Hematopoietic multipotent progenitor cell treated with erythropoietin and hydrocortisone succinate and interleukin-3 and kit ligand, for 17 days (in vitro differentiated cells): ENCODE measurements at regions not wholly inside any gene's neighbourhood (a gene's known extent, or its start where the extent isn't known, plus 50 kb on each side); places are given as distances from the start of the nearest gene placed in this dataset.
"Not testable (repeated sequence)": the region's sequence is repeated elsewhere in the genome, so short reads cannot be mapped to it uniquely, and the experiment has no call there.

Experiments
- DNase-seq: peaks from one replicate; pipeline ENCODE4 v3.0.0-alpha.2; 2015; ENCODE audit warnings: low spot score

GRCh38 chr1:209190591-209191261 lies 392.8 kb upstream of the CAMK1G start:
- DNase-seq, result no peak

- no peak for DNase-seq
These were observed 392.3 kb upstream of the CAMK1G start for GRCh38 chr1:209191262-209191634.

DNA sequence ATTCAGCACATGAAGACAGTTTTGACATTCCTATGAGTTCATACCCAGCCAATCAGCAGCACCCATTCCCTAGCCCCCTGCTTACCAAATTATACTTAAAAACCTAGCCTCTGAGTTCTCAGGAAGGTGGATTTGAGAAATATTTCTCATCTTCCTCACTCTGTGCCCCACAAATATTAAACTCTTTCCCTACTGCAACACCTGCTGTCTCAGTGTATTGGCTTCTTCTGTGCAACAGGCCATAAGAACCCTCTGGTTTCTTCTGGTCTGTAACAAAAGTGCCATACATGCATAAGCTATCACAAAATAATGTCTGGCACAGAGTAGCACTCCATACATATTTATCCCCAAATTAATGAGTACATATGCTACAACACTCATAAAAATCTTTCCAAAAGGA lies 387.4 kb upstream of the CAMK1G start:
- no peak for DNase-seq

GRCh38 chr1:209198961-209199750 lies 384.4 kb upstream of the CAMK1G start:
- DNase-seq, result no peak

DNA sequence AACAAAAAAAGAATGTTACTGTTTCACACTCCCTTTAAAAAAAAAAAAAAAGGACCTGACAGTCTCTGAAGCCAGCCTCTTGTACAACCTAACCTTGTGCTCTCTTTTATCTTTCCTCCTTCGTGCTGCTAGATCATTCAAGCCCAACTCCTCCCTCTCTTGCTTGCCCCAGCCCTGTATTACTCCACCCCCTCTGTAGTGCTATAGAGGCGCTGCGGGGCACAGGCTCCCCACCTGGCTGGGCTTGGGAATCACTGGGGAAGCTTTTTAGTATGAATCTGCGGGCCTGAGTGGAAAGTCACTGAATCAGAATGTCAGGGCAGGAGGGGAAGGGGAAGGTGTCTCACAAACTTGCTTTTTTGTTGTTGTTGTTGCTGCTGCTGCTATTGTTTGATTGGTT lies 383.7 kb upstream of the CAMK1G start:
- no peak for DNase-seq

DNA sequence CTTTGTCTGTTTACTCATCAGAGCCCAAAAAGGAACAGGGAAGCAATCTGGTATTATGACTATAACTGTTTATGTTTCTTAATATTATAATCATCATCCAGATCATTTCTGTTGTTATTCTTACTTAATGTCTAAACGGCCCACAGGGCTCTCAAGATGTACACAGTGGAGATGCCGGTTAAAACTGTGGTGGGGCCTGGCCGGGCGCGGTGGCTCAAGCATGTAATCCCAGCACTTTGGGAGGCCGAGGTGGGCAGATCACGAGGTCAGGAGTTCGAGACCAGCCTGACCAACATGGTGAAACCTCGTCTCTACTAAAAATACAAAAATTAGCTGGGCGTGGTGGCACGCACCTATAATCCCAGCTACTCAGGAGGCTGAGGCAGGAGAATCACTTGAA lies 381.2 kb upstream of the CAMK1G start:
- not testable (repeated sequence) for DNase-seq

GRCh38 chr1:209202830-209203532 lies 380.5 kb upstream of the CAMK1G start:
- peak; percentile 30 for DNase-seq

DNA sequence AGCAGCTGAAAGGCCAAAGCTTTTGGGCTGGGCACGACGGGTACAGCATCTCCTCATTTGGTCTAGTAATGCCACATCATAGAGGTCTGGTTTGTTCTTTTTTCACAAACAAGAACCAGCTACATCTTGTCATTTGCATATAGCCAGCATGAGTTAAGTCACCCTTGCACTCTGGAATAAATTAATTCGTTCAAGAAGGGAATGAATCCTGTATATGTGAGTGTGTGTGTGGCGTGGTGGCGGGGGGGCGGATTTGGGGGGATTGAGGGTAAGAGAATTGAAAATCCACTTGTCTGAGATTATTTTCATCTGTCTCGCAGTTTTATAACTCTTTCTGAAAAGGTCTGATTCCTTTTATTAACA lies 380.0 kb upstream of the CAMK1G start:
- no peak for DNase-seq

GRCh38 chr1:209205039-209205438 lies 378.5 kb upstream of the CAMK1G start:
- DNase-seq, result no peak

DNA sequence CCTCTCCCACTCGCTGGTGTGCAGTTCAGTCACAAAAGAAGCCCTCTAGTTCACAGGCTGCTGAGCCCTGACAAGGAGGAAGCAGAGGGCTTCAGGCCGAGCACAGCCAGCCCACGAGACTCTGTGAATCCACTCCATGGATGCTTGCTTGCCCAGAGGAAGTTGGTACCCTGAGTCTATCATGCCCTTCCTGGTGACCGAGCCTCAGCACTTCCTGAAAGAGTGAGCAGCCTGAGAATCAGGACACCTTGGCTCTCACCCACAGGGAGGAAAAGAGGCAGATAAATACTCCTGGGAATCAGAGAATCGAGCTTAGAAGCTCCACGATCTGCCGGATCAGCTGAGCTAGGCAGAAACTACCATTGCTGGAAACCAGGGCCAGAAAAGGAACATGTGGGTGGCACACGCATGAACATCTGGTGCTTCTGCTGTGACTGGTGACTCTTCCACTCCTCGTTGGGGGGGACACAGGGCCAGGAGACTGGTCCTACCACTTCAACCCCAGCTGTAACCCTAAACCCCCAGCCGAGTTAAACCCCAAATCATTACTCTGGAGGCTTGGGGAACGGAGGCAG lies 376.3 kb upstream of the CAMK1G start:
- no peak for DNase-seq

DNA sequence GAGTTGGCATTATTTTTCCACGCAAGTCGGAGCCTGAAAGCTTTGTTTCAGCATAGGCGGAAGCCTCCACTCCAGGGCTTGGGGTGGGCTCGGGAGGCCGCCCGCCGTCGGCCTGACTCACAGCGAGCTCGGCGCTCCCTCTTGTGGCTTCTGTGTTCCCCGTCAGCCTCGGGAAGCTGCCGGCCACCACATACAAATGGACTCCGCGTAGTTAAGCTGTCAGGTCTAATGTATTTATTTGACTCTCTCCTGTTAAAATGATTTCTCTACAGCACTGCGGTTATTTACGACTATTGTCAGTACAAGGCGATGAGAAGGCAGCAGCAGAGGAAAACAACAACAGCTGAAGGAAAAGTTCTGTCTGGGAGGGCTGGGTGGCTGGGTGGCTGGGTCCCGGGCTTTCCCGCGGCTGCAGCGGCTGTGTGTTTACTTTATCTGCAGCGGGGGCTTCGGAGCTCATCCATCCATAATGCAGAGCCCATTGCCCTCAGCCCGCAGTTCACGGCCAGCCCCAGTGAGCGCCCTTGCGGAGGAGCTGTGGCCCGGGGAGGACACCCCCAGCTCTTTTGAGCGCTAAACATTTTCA lies 375.7 kb upstream of the CAMK1G start:
- no peak for DNase-seq

GRCh38 chr1:209208648-209209047 lies 374.9 kb upstream of the CAMK1G start:
- no peak for DNase-seq

GRCh38 chr1:209213989-209214388 lies 369.5 kb upstream of the CAMK1G start:
- DNase-seq, result no peak

GRCh38 chr1:209215826-209216225 lies 367.7 kb upstream of the CAMK1G start:
- DNase-seq, result no peak

GRCh38 chr1:209218113-209218512 lies 365.4 kb upstream of the CAMK1G start:
- no peak for DNase-seq

- DNase-seq, result no peak
These were observed 364.5 kb upstream of the CAMK1G start for GRCh38 chr1:209218981-209219380.

DNA sequence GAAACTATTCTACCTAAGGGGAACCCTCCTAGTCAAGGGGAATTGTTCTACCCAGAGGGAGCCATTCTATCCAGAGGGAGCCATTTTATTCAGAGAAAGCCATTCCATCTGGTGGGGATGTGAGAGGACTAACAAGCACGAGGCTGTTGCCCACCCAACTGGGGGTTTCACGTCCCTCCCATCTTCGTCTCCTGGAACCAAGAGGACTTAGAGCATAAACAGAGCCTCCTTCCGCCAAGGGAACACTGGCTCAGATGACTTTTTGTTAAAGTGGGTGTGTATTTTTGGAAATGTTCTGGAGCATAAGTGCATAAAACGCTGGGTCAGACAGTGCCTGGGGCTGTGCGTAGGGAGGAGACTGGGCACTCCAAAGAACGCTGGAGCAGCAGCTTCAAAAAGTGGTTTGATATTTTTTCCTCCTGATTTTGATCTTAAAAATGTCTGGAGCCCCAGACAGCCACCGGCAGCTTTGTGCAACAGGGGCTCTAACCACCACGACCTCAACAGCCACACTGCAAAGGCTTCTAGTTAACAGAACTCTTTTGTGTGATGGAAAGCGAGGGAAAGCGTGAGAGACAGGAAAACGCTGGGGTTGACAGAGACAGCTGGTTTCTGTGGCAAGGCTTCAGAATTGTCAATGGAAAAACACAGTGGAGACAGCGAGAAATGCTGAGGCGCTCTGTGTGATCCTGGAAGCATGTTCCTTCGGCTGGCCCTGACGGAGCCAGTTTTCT lies 363.6 kb upstream of the CAMK1G start:
- DNase-seq, result no peak

- DNase-seq, result no peak
These were observed 360.7 kb upstream of the CAMK1G start for GRCh38 chr1:209222826-209223225.

DNA sequence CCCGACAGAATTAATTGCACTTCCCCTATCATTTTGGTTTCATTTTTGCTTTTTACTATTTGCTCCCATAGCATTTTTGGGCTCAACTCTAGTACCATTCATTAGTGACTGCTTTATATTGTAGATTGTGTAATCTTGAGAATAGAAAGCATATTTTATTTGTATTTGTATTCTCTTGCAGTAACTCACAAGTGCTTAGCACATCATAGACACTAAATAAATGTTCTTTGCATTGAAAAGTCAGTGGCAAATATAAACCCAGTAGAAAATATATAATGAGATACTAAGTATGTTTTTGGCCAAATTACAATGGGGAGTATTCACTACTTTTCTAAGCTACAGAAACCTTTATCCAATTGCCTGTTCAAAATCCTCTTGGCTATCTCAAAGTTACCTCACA lies 359.7 kb upstream of the CAMK1G start:
- DNase-seq, result no peak

- no peak for DNase-seq
These were observed 358.6 kb upstream of the CAMK1G start for GRCh38 chr1:209224886-209225285.

GRCh38 chr1:209227171-209227570 lies 356.3 kb upstream of the CAMK1G start:
- DNase-seq, result no peak

DNA sequence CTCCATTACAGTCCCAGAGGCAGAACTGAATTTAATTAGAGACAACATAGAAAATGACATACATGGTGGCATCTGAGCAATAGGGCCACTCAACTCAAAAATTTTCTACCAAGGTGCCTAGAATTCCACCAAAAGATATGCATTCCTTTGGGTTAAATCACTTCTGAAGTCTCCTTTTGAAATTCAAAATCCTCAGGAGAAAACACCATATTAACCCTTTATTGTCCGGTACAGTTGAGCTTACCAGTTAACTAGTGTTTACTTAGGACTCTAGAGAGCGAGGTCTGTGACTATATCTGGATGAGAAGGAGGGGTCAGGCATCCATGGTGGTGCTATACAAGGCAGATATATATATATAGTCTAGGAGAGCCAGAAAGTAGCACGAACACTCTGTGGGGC lies 355.6 kb upstream of the CAMK1G start:
- DNase-seq, result no peak
